Loucy (cell line): ENCODE measurements at regions not wholly inside any gene's neighbourhood (a gene's known extent, or its start where the extent isn't known, plus 50 kb on each side); places are given as distances from the start of the nearest gene placed in this dataset.

Source experiments
- H2AFZ ChIP-seq: fragments of 200-600 bp; sonication (generic); 2 replicates; pipeline ENCODE4 v1.6.0; 2016; ENCODE audit warnings: antibody characterized with exemption, mild to moderate bottlenecking, low read length, moderate library complexity
- H3F3A ChIP-seq: fragments of 200-600 bp; 2 replicates; pipeline ENCODE4 v1.6.0; 2016; ENCODE audit warnings: antibody characterized with exemption, low read depth, mild to moderate bottlenecking
- H3K27me3 ChIP-seq: fragments of 200-600 bp; sonication (generic); 2 replicates; pipeline ENCODE4 v1.6.1; 2014; ENCODE audit warnings: low read length, mild to moderate bottlenecking; ENCODE audit not compliant: insufficient read depth, poor library complexity, severe bottlenecking
- H3K36me3 ChIP-seq: fragments of 200-600 bp; sonication (generic); 2 replicates; pipeline ENCODE4 v1.6.1; 2016; ENCODE audit warnings: low read length; ENCODE audit not compliant: insufficient read depth
- H3K4me1 ChIP-seq: fragments of 200-600 bp; sonication (generic); 2 replicates; pipeline ENCODE4 v1.5.1; 2014; ENCODE audit warnings: low read length, mild to moderate bottlenecking; ENCODE audit not compliant: insufficient read depth, poor library complexity, severe bottlenecking
- H3K4me2 ChIP-seq: fragments of 200-600 bp; sonication (generic); 2 replicates; pipeline ENCODE4 v1.6.0; 2014; ENCODE audit warnings: antibody characterized with exemption, low read length, low read depth, mild to moderate bottlenecking; ENCODE audit not compliant: poor library complexity, severe bottlenecking
- H3K4me3 ChIP-seq: fragments of 200-600 bp; sonication (generic); 2 replicates; pipeline ENCODE4 v1.5.1; 2014; ENCODE audit warnings: low read length, mild to moderate bottlenecking, mixed read lengths; ENCODE audit not compliant: poor library complexity, severe bottlenecking
- H3K79me2 ChIP-seq: fragments of 200-600 bp; sonication (generic); 2 replicates; pipeline ENCODE4 v1.6.1; 2014; ENCODE audit warnings: low read length; ENCODE audit not compliant: insufficient read depth
- H3K9ac ChIP-seq: fragments of 200-600 bp; sonication (generic); 2 replicates; pipeline ENCODE4 v1.6.0; 2014; ENCODE audit warnings: mild to moderate bottlenecking, low read depth, low read length, moderate library complexity; ENCODE audit not compliant: poor library complexity, severe bottlenecking
- H3K9me2 ChIP-seq: fragments of 200-600 bp; sonication (generic); replicated peaks from 2 replicates; pipeline ENCODE4 v1.6.1; 2016; ENCODE audit warnings: low read depth, low read length, mixed read lengths
- H3K9me3 ChIP-seq: fragments of 200-600 bp; sonication (generic); 2 replicates; pipeline ENCODE4 v1.6.1; 2014; ENCODE audit warnings: mild to moderate bottlenecking, antibody characterized with exemption, low read length, low read depth; ENCODE audit not compliant: insufficient read depth
- H4K20me1 ChIP-seq: fragments of 200-600 bp; sonication (generic); 2 replicates; pipeline ENCODE4 v1.6.0; 2014; ENCODE audit warnings: antibody characterized with exemption, low read length, mild to moderate bottlenecking; ENCODE audit not compliant: insufficient read depth, poor library complexity, severe bottlenecking
- CTCF ChIP-seq: fragments of 200-600 bp; sonication (generic); conservative IDR thresholded peaks from 2 replicates; pipeline ENCODE4 v1.5.1; 2014; ENCODE audit warnings: mild to moderate bottlenecking, antibody characterized with exemption, low read length
- EZH2phosphoT487 ChIP-seq: fragments of 200-600 bp; IDR thresholded peaks from 2 replicates; pipeline ENCODE4 v1.6.1; 2018; ENCODE audit warnings: antibody characterized with exemption, mild to moderate bottlenecking, moderate library complexity, borderline replicate concordance

- Histone ChIP-seq H3K4me1 (no peaks in the 10 kb centered on the region), H2AFZ (no peak overlapping the region), H3K9me3 (no peaks in the 10 kb centered on the region), H3F3A (no peaks in the 10 kb centered on the region), H3K36me3 (no peaks in the 10 kb centered on the region), H3K27me3 (no peaks in the 10 kb centered on the region), H3K4me2 (no peak overlapping the region), H3K9ac (no peak overlapping the region), H3K4me3 (no peak overlapping the region), H4K20me1 (no peaks in the 10 kb centered on the region), H3K79me2 (no peaks in the 10 kb centered on the region), H3K9me2 (no peaks in the 10 kb centered on the region)
- no peak for TF ChIP-seq EZH2phosphoT487
- TF ChIP-seq CTCF: no peak
Observed at GRCh38 chr4:41870035-41870434, 65.2 kb upstream of the TMEM33 start.

GRCh38 chr4:41866799-41867677, 68.2 kb upstream of the TMEM33 start:
- H3K4me2 ChIP-seq: no peak overlapping the region
- H3K4me3 ChIP-seq: no peak overlapping the region
- no peaks in the 10 kb centered on the region for H3K79me2 ChIP-seq
- H3K4me1 ChIP-seq: no peaks in the 10 kb centered on the region
- H3K9ac ChIP-seq: no peak overlapping the region
- TF ChIP-seq EZH2phosphoT487 (no peak), CTCF (no peak)
- no peaks in the 10 kb centered on the region for H3F3A ChIP-seq
- H3K36me3 ChIP-seq: no peaks in the 10 kb centered on the region
- H2AFZ ChIP-seq: no peak overlapping the region
- no peaks in the 10 kb centered on the region for H3K27me3 ChIP-seq
- no peaks in the 10 kb centered on the region for H3K9me2 ChIP-seq
- no peaks in the 10 kb centered on the region for H3K9me3 ChIP-seq
- H4K20me1 ChIP-seq: no peaks in the 10 kb centered on the region

GRCh38 chr4:41865981-41866798, 69.0 kb upstream of the TMEM33 start:
- TF ChIP-seq CTCF (no peak), EZH2phosphoT487 (no peak)
- Histone ChIP-seq H2AFZ (no peak overlapping the region), H3K9ac (no peak overlapping the region), H3K27me3 (no peaks in the 10 kb centered on the region), H3K4me1 (no peaks in the 10 kb centered on the region), H3K4me3 (no peak overlapping the region), H3K79me2 (no peaks in the 10 kb centered on the region), H4K20me1 (no peaks in the 10 kb centered on the region), H3K36me3 (no peaks in the 10 kb centered on the region), H3K9me2 (no peaks in the 10 kb centered on the region), H3K4me2 (no peak overlapping the region), H3F3A (no peaks in the 10 kb centered on the region), H3K9me3 (no peaks in the 10 kb centered on the region)
